NCI-H2029 treated with DMSO at 0.1 percent for 48 hours (cell line): ENCODE measurements at regions not wholly inside any gene's neighbourhood (a gene's known extent, or its start where the extent isn't known, plus 50 kb on each side); places are given as distances from the start of the nearest gene placed in this dataset.
A peak's percentile ranks its signal among the peaks of the same experiment; 100 is the strongest.

Experiments used
- DNase-seq: peaks from one replicate; lab custom pipeline; 2025; lab: John Stamatoyannopoulos, UW

- no peak for DNase-seq
Measured at GRCh38 chr9:82153032-82153431, 164.5 kb downstream of the SPATA31D1 start.

GRCh38 chr9:82154573-82154972 is 166.0 kb downstream of the SPATA31D1 start:
- no peak for DNase-seq

- no peak for DNase-seq
Measured at GRCh38 chr9:82161876-82162275, 173.3 kb downstream of the SPATA31D1 start.

- DNase-seq, result no peak
Measured at GRCh38 chr9:82164159-82164558, 175.6 kb downstream of the SPATA31D1 start.

- no peak for DNase-seq
Measured at GRCh38 chr9:82167296-82167695, 178.7 kb downstream of the SPATA31D1 start.

GRCh38 chr9:82168585-82168984 is 180.0 kb downstream of the SPATA31D1 start:
- no peak for DNase-seq

GRCh38 chr9:82170866-82171265 is 182.3 kb downstream of the SPATA31D1 start:
- DNase-seq, result no peak

- no peak for DNase-seq
Measured at GRCh38 chr9:82171271-82171670, 182.7 kb downstream of the SPATA31D1 start.

- DNase-seq, result peak; percentile 25
Measured at GRCh38 chr9:82180711-82181110, 192.1 kb downstream of the SPATA31D1 start.

GRCh38 chr9:82183181-82183860 is 194.7 kb downstream of the SPATA31D1 start:
- DNase-seq, result no peak

- no peak for DNase-seq
Measured at GRCh38 chr9:82184524-82184923, 196.0 kb downstream of the SPATA31D1 start.

GRCh38 chr9:82188817-82189216 is 200.2 kb downstream of the SPATA31D1 start:
- no peak for DNase-seq

GRCh38 chr9:82191082-82191770 is 202.7 kb downstream of the SPATA31D1 start:
- no peak for DNase-seq

GRCh38 chr9:82192211-82192610 is 203.6 kb downstream of the SPATA31D1 start:
- DNase-seq, result no peak

GRCh38 chr9:82196622-82197441 is 208.3 kb downstream of the SPATA31D1 start:
- DNase-seq, result no peak

- DNase-seq, result no peak
Measured at GRCh38 chr9:82201196-82201595, 212.6 kb downstream of the SPATA31D1 start.

- no peak for DNase-seq
Measured at GRCh38 chr9:82202808-82203207, 214.2 kb downstream of the SPATA31D1 start.

GRCh38 chr9:82206490-82206889 is 217.9 kb downstream of the SPATA31D1 start:
- no peak for DNase-seq

- DNase-seq, result no peak
Measured at GRCh38 chr9:82206946-82207345, 218.4 kb downstream of the SPATA31D1 start.

- DNase-seq, result no peak
Measured at GRCh38 chr9:82208741-82209450, 220.3 kb downstream of the SPATA31D1 start.

- no peak for DNase-seq
Measured at GRCh38 chr9:82209797-82210470, 221.4 kb downstream of the SPATA31D1 start.

- no peak for DNase-seq
Measured at GRCh38 chr9:82212885-82213284, 224.3 kb downstream of the SPATA31D1 start.
